NCI-H1436 treated with DMSO at 0.1 percent for 48 hours (cell line): ENCODE measurements at regions not wholly inside any gene's neighbourhood (a gene's known extent, or its start where the extent isn't known, plus 50 kb on each side); places are given as distances from the start of the nearest gene placed in this dataset.
A peak's percentile ranks its signal among the peaks of the same experiment; 100 is the strongest.
"Not testable (repeated sequence)": the region's sequence is repeated elsewhere in the genome, so short reads cannot be mapped to it uniquely, and the experiment has no call there.

Experiments
- DNase-seq: peaks from one replicate; lab custom pipeline; 2025; lab: John Stamatoyannopoulos, UW

- DNase-seq, result no peak
Observed at GRCh38 chr7:106583706-106584690, 77.0 kb downstream of the CCDC71L start.

- no peak for DNase-seq
Observed at GRCh38 chr7:106583100-106583499, 77.9 kb downstream of the CCDC71L start.

DNA sequence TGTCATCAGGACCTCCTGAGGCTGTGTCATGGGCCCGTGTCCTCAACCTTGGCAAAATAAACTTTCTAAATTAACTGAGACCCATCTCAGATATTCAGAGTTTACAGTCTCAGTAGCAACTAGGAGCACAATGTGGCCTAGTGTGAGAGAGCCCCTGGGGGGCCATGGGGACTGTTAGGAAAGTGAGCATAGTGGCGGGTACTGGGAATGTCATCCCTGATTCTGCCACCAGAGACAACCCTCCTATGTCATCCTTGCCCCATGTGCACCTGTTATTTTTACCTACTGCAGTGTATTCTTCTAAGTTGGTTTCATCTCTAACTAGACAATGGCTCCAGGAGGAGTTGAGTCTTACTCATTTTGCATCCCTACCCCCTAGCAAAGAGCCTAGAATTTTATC, 78.6 kb downstream of the CCDC71L start:
- DNase-seq, result no peak

- DNase-seq, result not testable (repeated sequence)
Observed at GRCh38 chr7:106579086-106579485, 81.9 kb downstream of the CCDC71L start.

DNA sequence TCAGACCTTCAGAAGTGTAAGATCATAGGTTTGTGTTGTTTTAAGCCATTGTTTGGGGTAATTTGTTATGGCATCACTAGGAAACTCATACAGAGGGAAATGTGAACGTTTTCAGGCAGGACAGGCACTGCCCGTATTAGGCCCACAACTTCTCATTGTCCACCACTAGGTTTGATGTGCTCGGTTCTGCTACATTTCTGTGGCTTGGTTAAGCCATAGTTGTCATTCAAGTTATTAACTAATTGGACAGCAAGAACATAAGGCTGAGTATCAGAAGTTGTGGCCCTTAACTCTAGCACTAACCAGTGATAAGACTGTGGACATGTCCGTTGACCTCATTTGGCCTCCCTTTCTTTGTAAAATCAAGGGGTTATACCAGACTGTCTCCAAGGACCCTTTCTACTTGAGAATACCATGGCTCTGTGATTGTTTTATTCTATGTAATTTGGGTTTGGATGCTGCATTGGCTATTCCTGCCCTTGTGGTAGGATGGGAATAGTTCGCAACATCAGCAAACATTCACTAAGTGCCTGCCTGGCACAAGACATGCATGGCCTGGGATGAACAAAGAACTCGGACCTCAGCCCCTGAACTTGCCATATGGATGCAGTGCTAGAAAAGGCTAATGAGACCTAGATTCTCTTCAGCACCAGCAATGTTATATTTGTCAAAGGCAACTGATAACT, 85.7 kb downstream of the CCDC71L start:
- DNase-seq, result no peak

DNA sequence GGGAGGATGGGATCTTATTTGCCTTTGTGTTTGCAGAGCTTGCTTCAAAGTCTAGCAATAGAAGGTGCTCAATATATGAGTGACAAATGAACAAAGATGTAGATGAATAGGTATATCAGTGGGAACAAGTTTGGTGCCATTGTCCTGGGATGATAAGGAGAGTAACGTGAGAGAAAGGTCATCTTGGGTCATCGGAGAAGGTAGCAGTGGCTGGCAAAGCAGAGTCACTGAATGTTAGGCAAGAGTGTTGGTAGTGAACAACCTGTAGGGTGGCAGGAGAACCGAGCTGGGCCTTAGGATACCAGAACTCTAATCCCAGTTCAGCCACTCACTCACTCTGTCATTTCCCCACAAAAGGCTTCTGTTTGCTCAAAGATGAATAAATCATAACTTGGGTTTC, 87.2 kb downstream of the CCDC71L start:
- no peak for DNase-seq

GRCh38 chr7:106573125-106573663, 87.8 kb downstream of the CCDC71L start:
- DNase-seq, result no peak

- no peak for DNase-seq
Observed at GRCh38 chr7:106572394-106573124, 88.4 kb downstream of the CCDC71L start.

GRCh38 chr7:106571563-106571962, 89.4 kb downstream of the CCDC71L start:
- DNase-seq, result no peak

DNA sequence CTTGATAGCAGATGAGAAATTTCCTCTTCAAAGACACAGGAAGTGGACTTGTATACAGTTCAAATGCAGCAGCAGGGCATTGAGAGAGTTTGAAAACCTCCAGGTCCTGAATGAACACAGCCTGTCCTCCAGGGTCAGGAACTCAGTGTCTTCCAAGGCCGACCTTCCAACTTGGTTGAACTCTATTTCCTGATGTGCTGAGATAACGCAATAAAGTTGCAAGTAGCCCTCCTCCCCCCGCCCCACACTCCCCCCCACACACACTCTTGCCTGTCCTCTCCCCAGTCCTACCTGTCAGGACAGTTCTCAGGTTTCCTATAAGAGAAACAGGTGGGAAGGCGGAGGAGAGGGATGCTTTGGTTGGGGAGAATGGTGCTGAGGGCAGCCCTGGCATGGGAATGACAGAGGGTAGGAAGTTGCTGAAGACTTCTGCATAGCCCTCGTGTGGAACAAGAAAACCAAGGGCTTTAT, 90.0 kb downstream of the CCDC71L start:
- DNase-seq, result no peak

- no peak for DNase-seq
Observed at GRCh38 chr7:106570146-106570545, 90.8 kb downstream of the CCDC71L start.

GRCh38 chr7:106569500-106569929, 91.4 kb downstream of the CCDC71L start:
- DNase-seq, result no peak

DNA sequence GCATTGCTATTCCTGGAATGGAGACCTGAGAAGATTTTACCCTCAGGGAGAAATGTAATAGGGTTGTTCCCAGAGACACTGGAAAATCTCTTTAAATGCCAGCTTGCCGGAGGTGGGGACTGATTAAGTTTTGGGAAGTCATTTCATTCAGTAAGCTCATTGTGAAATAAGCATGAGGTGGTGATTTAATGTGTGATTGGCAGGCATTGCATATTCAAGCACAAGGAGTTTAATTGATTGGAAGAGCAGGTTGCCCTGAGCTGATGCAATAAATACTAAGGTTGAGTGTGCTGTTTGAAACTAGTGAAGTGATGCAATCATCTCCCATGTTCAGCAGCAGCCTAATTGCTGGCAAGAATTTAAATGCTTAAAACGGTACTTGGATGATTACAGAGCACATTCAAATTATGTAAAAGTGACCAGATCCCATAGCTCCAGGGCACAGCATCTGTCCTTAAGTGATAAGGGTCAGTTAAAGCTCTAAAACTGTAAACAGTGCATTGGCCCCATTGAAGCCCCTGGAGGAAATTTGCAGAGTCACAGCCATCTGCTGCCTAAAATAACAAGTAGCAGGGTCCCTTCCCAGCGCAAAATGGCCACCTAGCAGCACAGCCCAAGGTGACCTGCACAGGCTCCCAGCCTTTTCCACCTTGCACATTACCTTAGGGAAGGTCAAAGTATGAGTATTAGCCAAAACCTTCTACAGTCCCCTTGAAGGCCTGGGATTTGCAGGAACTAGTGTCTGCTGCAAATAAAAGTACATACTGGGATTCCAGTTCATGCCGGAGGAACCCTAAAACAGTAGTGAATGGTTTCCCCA, 92.1 kb downstream of the CCDC71L start:
- DNase-seq, result peak; percentile 43

DNA sequence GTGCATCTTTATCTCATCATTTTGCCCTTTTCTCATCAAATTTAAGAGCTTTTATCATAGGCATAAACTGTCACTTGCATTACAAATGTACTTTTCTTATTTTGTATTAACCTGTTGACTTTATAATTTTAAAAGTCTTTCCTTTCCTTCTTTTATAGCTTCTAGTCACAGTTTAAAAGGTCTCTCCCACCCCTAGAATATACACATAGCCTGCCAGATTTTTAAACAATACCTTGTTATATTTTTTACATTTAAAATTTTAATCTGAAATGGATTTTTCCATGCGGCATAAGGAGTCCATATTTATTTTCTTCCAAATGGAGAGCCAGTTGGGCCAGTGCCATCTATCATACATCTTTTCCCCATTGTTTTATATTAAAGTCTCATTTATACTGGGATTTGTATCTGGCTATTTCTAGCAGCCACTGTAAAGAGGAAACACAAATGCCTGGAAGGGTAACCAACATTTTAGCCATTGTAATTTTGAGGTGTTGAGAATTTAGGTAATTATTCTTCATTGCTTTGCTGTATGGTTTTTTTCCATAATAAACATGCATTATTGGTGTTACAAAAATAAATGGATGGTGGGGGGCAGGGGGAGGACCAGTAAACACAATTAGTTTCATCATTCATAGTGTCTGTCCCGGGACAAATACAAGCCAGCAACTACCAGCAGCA, 92.8 kb downstream of the CCDC71L start:
- no peak for DNase-seq

GRCh38 chr7:106567204-106568001, 93.6 kb downstream of the CCDC71L start:
- not testable (repeated sequence) for DNase-seq

DNA sequence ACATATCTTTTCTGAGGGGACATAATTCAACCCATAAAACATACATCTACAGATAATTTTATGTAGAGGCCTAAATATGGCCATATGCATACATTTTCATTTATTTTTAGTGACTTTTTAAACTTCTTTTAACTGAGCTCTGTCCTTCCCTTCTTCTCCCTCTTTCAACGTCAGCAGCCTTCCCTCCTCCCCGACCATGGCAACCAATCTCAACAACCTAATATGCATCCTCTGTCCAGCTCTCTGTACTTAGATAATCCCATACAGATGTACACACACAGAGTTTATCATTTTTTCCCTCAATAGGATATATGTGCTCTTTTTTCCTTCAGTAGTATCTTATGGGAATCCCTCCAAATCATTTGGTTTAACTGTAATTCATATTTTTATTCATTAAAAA, 94.3 kb downstream of the CCDC71L start:
- DNase-seq, result no peak

GRCh38 chr7:106566196-106566595, 94.8 kb downstream of the CCDC71L start:
- no peak for DNase-seq

- DNase-seq, result no peak
Observed at GRCh38 chr7:106565428-106565827, 95.5 kb downstream of the CCDC71L start.

GRCh38 chr7:106563466-106564150, 97.3 kb downstream of the CCDC71L start:
- DNase-seq, result no peak
